Hematopoietic multipotent progenitor cell treated with erythropoietin and hydrocortisone succinate and interleukin-3 and kit ligand, for 17 days (in vitro differentiated cells): ENCODE measurements at regions not wholly inside any gene's neighbourhood (a gene's known extent, or its start where the extent isn't known, plus 50 kb on each side); places are given as distances from the start of the nearest gene placed in this dataset.
"Not testable (repeated sequence)": the region's sequence is repeated elsewhere in the genome, so short reads cannot be mapped to it uniquely, and the experiment has no call there.

Experiments used
- DNase-seq: peaks from one replicate; pipeline ENCODE4 v3.0.0-alpha.2; 2015; ENCODE audit warnings: low spot score

DNA sequence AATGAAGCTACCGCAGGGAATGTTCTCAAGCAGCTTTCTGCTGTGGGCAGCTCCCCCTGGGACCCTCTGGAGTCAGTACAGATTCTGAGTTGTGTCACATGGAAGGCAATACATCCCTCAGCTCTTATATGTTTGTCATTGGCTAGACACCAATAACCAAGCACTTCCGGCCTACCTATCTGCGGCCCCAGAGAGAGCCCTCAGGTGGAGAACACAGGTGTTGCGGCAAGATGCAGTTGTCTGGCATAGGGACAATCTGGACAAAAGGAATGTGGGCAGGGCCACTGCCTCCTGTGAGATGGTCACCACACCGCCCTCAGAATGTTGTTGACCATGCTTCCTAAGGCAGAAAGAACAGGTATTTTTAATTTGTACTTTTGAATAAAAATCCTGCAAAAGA is 118.7 kb downstream of the BRMS1L start:
- DNase-seq, result no peak

GRCh38 chr14:35940291-35940690 is 114.2 kb downstream of the BRMS1L start:
- no peak for DNase-seq

GRCh38 chr14:35938770-35939169 is 112.6 kb downstream of the BRMS1L start:
- no peak for DNase-seq

GRCh38 chr14:35934499-35934898 is 108.4 kb downstream of the BRMS1L start:
- DNase-seq, result no peak

GRCh38 chr14:35932659-35933159 is 106.6 kb downstream of the BRMS1L start:
- DNase-seq, result no peak

- no peak for DNase-seq
These were observed 106.0 kb downstream of the BRMS1L start for GRCh38 chr14:35932136-35932535.

DNA sequence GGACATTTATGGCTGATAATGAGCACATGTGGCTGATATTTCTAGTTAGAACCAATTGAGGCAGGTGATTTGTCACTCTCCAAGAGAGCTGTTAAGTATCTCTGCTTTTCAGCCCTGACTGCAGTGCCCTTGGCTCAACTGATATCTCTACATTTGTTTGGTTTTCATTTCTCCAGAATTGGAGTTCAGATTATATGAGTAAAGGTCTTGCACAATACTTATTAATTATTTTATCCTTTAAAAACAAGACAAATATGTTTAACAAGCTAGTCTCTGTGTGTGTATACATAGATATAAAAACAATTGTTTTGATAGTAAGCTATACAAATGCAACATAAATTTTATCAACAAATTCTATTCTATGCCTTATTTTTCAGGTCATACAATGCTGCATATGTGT is 105.2 kb downstream of the BRMS1L start:
- DNase-seq, result no peak

DNA sequence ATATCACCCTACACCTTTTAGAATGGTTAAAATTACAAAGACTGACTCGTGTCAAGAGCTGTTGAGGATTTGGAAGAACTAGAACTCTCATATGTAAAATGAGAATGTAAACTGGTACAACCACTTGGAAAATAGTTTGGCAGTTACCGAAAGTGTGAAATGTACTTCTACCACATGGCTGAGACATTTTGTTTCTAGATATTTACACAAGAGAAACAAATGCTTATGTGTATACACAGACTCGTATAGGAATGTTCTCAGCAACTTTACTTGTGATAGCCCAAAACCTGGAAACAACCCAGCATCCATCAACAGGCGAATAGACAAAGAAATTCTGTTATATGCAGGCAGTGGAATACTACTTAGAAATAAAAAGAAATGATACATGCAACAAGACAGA is 103.0 kb downstream of the BRMS1L start:
- no peak for DNase-seq

DNA sequence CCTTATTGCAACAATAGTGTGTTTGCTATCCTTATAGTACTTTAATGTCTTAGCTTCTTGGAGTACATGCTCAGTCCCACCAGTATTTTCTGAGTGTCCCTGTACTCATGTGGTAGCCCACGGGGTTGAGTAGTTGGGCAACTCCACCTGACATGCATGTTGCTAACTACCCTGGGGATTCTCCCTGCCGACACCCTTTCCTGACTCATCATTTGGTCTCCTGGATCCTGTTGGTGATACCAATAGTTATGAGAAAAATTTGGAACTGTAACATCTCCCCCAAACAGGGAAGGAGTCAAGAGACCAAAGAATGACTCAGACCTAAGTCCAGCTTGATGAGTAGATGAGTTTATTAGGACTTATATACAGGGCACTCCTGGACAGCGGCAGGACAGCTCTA is 101.6 kb downstream of the BRMS1L start:
- DNase-seq, result no peak

- no peak for DNase-seq
These were observed 99.2 kb downstream of the BRMS1L start for GRCh38 chr14:35925319-35925718.

DNA sequence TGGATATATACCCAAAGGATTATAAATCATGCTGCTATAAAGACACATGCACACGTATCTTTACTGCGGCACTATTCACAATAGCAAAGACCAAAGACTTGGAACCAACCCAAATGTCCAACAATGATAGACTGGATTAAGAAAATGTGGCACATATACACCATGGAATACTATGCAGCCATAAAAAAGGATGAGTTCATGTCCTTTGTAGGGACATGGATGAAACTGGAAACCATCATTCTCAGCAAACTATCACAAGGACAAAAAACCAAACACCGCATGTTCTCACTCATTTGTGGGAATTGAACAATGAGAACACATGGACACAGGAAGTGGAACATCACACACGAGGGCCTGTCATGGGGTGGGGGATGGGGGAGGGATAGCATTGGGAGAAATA is 96.5 kb downstream of the BRMS1L start:
- DNase-seq, result not testable (repeated sequence)

DNA sequence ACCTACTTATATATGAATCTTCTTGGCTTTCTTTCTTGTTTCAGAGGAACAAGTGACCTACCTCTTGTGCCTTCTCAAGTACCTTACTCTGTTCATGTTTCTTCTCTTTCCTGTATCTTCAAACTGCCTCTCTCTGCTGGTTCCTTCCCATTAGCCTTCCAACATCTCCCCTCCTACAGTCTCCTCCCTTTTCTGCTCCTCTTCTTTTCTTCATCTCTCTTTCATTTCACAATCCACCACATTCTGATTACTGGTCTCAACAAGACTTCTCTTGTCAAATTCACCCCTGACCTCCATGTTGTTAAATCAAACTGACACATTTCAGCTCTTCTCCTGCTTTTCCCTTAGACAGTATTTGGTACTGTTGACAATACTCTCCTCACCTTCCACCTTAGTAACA is 95.6 kb downstream of the BRMS1L start:
- no peak for DNase-seq
